GM23248 (cell line): ENCODE measurements at regions not wholly inside any gene's neighbourhood (a gene's known extent, or its start where the extent isn't known, plus 50 kb on each side); places are given as distances from the start of the nearest gene placed in this dataset.

Experiments used
- DNase-seq: peaks from one replicate; pipeline ENCODE4 v3.0.0-alpha.2; 2015
- H2AFZ ChIP-seq: fragments of 200-600 bp; sonication (generic); 2 replicates; pipeline ENCODE4 v1.6.1; 2016; ENCODE audit warnings: antibody characterized with exemption
- H3F3A ChIP-seq: fragments of 200-600 bp; sonication (generic); 2 replicates; pipeline ENCODE4 v1.6.1; 2016; ENCODE audit warnings: mild to moderate bottlenecking, antibody characterized with exemption, mixed run types; ENCODE audit not compliant: insufficient read depth
- H3K27ac ChIP-seq: fragments of 200-600 bp; sonication (generic); 2 replicates; pipeline ENCODE4 v1.5.1; 2016; ENCODE audit warnings: mild to moderate bottlenecking
- H3K27me3 ChIP-seq: fragments of 200-600 bp; sonication (generic); replicated peaks from 2 replicates; pipeline ENCODE4 v1.6.1; 2016; ENCODE audit warnings: mild to moderate bottlenecking; ENCODE audit not compliant: insufficient read depth
- H3K36me3 ChIP-seq: fragments of 200-600 bp; sonication (generic); 2 replicates; pipeline ENCODE4 v1.6.1; 2016; ENCODE audit warnings: low read depth, mild to moderate bottlenecking
- H3K4me1 ChIP-seq: fragments of 200-600 bp; sonication (generic); 2 replicates; pipeline ENCODE4 v1.6.1; 2016; ENCODE audit warnings: mild to moderate bottlenecking; ENCODE audit not compliant: insufficient read depth
- H3K4me2 ChIP-seq: fragments of 200-600 bp; sonication (generic); one replicate; pipeline ENCODE4 v1.6.1; 2016; ENCODE audit warnings: mild to moderate bottlenecking; ENCODE audit not compliant: unreplicated experiment
- H3K4me3 ChIP-seq: fragments of 200-600 bp; sonication (generic); 2 replicates; pipeline ENCODE4 v1.5.1; 2016; ENCODE audit warnings: mild to moderate bottlenecking
- H3K79me2 ChIP-seq: fragments of 200-600 bp; sonication (generic); 2 replicates; pipeline ENCODE4 v1.6.1; 2016; ENCODE audit warnings: mild to moderate bottlenecking; ENCODE audit not compliant: insufficient read depth
- H3K9ac ChIP-seq: fragments of 200-600 bp; sonication (generic); 2 replicates; pipeline ENCODE4 v1.6.1; 2016; ENCODE audit warnings: mild to moderate bottlenecking
- H3K9me2 ChIP-seq: fragments of 200-600 bp; sonication (generic); 2 replicates; pipeline ENCODE4 v1.6.1; 2016; ENCODE audit warnings: mixed run types, mild to moderate bottlenecking, moderate library complexity; ENCODE audit not compliant: insufficient read depth
- H3K9me3 ChIP-seq: fragments of 200-600 bp; sonication (generic); one replicate; pipeline ENCODE4 v1.6.1; 2017; ENCODE audit warnings: low read depth
- H4K20me1 ChIP-seq: fragments of 200-600 bp; sonication (generic); 2 replicates; pipeline ENCODE4 v1.6.0; 2016; ENCODE audit not compliant: insufficient read depth
- EZH2 ChIP-seq: fragments of 200-600 bp; sonication (generic); IDR thresholded peaks from 2 replicates; pipeline ENCODE4 v1.6.1; 2018; ENCODE audit warnings: antibody characterized with exemption, mild to moderate bottlenecking; ENCODE audit not compliant: insufficient read depth, poor library complexity, severe bottlenecking
- EZH2phosphoT487 ChIP-seq: fragments of 200-600 bp; sonication (generic); IDR thresholded peaks from 2 replicates; pipeline ENCODE4 v1.6.1; 2018; ENCODE audit warnings: antibody characterized with exemption, moderate library complexity, mild to moderate bottlenecking, low read depth; ENCODE audit not compliant: insufficient read depth
- WGBS, 2 experiments: methylation state at CpG; one replicate each; pipeline ENCODE4 v1.1.6; 2015 to 2017; ENCODE audit warnings: low lambda C conversion rate in 2 of 2, low coverage in 1 of 2; ENCODE audit errors: missing lambda C conversion rate in 2 of 2; 5-methylcytosine and 5-hydroxymethylcytosine counted together
- in situ Hi-C: fragments of 300-500 bp; cut with MboI; formaldehyde crosslinking; loops from 2 replicates; pipeline ENCODE4 v1.15.0; 2020

DNA sequence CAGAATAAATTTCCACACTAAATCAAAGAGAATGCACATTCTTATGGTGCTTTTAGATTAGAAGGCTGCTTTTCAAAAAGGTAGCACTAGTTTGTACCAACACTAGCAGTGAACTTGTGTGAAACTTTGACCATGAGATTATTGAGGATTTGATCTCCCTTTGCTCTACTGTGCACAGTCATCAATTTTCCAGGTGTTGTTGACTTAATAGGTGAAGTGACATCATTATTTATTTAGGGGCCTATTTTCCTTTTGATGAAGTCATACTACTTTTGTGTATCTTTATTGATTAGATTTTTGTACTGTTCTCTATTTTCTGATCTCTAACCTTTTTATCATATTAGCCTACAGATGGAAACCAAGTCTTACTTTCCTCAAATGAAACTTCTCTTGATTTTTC is 507.9 kb upstream of the LCORL start:
- TF ChIP-seq EZH2phosphoT487 (no peak), EZH2 (no peak)
- no peaks in the 10 kb centered on the region for H3K9me2 ChIP-seq
- in situ Hi-C loops: no loop called here
- no peaks in the 10 kb centered on the region for H3K4me1 ChIP-seq
- no peak overlapping the region for H3K27ac ChIP-seq
- H3K79me2 ChIP-seq: no peaks in the 10 kb centered on the region
- H3F3A ChIP-seq: no peaks in the 10 kb centered on the region
- H3K4me2 ChIP-seq: no peak overlapping the region
- no peaks in the 10 kb centered on the region for H3K9me3 ChIP-seq
- H3K27me3 ChIP-seq: no peaks in the 10 kb centered on the region
- no peak overlapping the region for H2AFZ ChIP-seq
- no peaks in the 10 kb centered on the region for H4K20me1 ChIP-seq
- no peak overlapping the region for H3K4me3 ChIP-seq
- no peak overlapping the region for H3K9ac ChIP-seq
- no peak for DNase-seq
- H3K36me3 ChIP-seq: no peaks in the 10 kb centered on the region

DNA sequence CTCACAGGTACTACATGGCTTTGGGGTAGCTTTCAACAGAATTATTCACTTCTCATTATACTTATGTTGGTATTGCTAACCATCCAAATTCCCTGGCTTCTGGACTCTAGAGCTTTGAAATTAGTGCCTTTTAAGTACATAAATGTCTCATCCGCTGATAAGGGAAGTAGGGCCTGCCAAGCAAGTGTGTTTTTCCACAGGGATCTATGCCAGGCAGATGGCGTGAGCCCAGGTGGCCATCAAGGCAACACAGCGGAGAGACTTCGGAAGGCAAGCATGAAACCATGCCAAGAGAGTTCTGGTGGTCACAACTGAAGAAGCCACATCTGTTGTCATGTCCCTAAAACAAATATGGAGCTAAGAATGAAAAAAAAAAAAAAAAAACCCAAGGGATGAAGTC is 503.1 kb upstream of the LCORL start:
- in situ Hi-C loops: no loop called here
- WGBS, 2 experiments: 32 to 36% methylated on average over 4 of the region's 4 CpGs
- H3K4me2 ChIP-seq: no peak overlapping the region
- no peak for DNase-seq
- no peak overlapping the region for H3K4me3 ChIP-seq
- no peak overlapping the region for H2AFZ ChIP-seq
- H3K27me3 ChIP-seq: no peaks in the 10 kb centered on the region
- H3K79me2 ChIP-seq: no peaks in the 10 kb centered on the region
- H3K9ac ChIP-seq: no peak overlapping the region
- no peak overlapping the region for H3K27ac ChIP-seq
- no peaks in the 10 kb centered on the region for H3K9me2 ChIP-seq
- no peaks in the 10 kb centered on the region for H4K20me1 ChIP-seq
- no peaks in the 10 kb centered on the region for H3K36me3 ChIP-seq
- H3K4me1 ChIP-seq: no peaks in the 10 kb centered on the region
- TF ChIP-seq EZH2phosphoT487: no peak
- TF ChIP-seq EZH2: no peak
- no peaks in the 10 kb centered on the region for H3F3A ChIP-seq
- no peaks in the 10 kb centered on the region for H3K9me3 ChIP-seq

DNA sequence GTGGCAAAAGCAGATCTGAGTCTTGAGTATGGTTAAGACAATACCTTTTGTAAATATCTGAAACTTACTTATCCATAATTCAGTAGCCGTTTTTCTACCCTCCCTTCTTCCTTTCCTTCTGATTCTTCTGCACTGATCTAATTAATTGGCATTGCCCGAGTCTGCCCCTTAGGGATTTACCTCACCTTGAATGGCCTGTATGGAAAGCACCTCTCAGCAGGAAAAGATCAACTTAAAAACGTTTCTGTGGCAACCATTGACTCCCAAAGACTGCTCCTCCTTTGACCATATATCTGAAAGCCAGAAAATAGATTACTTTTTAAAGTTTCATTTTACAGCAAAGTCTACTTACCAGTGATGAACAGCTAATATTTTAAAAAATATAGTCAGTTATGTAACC is 496.5 kb upstream of the LCORL start:
- no peaks in the 10 kb centered on the region for H3K4me1 ChIP-seq
- no peaks in the 10 kb centered on the region for H3K79me2 ChIP-seq
- no peak overlapping the region for H3K27ac ChIP-seq
- H3K9ac ChIP-seq: no peak overlapping the region
- no peak for DNase-seq
- H3K27me3 ChIP-seq: no peaks in the 10 kb centered on the region
- 3% methylated on average over 3 of the region's 3 CpGs for WGBS, 2 experiments
- H3K9me2 ChIP-seq: no peaks in the 10 kb centered on the region
- H3K4me2 ChIP-seq: no peak overlapping the region
- no peaks in the 10 kb centered on the region for H4K20me1 ChIP-seq
- H3F3A ChIP-seq: no peaks in the 10 kb centered on the region
- in situ Hi-C loops: no loop called here
- no peak for TF ChIP-seq EZH2
- TF ChIP-seq EZH2phosphoT487: no peak
- no peaks in the 10 kb centered on the region for H3K9me3 ChIP-seq
- no peaks in the 10 kb centered on the region for H3K36me3 ChIP-seq
- no peak overlapping the region for H3K4me3 ChIP-seq
- H2AFZ ChIP-seq: no peak overlapping the region

DNA sequence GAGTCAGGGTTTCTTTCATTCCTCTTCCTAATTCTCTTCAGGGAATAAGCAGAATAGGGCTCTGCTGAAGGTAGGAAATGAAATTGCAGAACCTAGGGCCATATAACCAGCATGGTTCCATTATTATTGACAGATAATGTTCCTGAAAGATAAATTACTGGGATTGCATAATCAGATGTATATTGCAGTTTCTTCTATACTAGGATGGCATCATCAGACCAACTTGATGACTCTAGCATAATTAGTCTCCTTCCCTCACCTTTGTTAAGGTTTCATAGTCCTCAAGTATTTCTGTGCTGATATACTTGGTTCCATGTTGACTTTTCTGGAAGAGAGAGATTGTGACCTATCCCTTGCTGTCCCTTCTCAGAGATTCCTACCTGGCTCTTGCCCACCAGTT is 492.3 kb upstream of the LCORL start:
- H4K20me1 ChIP-seq: no peaks in the 10 kb centered on the region
- in situ Hi-C loops: no loop called here
- no peaks in the 10 kb centered on the region for H3K79me2 ChIP-seq
- TF ChIP-seq EZH2phosphoT487: no peak
- no peak for TF ChIP-seq EZH2
- H3K4me2 ChIP-seq: no peak overlapping the region
- no peak overlapping the region for H2AFZ ChIP-seq
- no peaks in the 10 kb centered on the region for H3K9me3 ChIP-seq
- no peaks in the 10 kb centered on the region for H3K9me2 ChIP-seq
- no peaks in the 10 kb centered on the region for H3K4me1 ChIP-seq
- H3K27ac ChIP-seq: no peak overlapping the region
- H3K4me3 ChIP-seq: no peak overlapping the region
- no peaks in the 10 kb centered on the region for H3F3A ChIP-seq
- H3K27me3 ChIP-seq: no peaks in the 10 kb centered on the region
- no peak overlapping the region for H3K9ac ChIP-seq
- DNase-seq: no peak
- H3K36me3 ChIP-seq: no peaks in the 10 kb centered on the region

DNA sequence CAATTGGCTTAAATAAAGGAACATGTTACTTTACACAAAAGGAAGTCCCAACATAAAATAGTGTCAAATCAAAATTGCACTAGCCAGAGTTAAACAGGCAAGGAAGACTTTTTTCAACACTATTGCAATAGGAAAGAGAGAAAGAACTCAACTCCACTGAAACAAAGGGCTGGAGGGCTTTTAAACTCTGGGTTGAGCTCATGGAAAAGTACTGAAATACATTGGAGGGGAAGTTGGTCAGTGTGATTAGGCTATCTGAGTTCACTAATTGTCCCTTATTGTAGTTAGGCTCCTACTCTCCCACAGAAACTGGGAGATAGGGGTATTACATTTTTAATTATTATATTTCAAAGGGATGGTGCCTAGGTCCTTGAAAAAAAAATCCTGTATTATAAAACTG is 491.2 kb upstream of the LCORL start:
- Histone ChIP-seq H3K4me3 (no peak overlapping the region), H3K9ac (no peak overlapping the region), H2AFZ (no peak overlapping the region), H4K20me1 (no peaks in the 10 kb centered on the region), H3K4me2 (no peak overlapping the region), H3K27me3 (no peaks in the 10 kb centered on the region), H3K9me3 (no peaks in the 10 kb centered on the region), H3K36me3 (no peaks in the 10 kb centered on the region), H3F3A (no peaks in the 10 kb centered on the region), H3K79me2 (no peaks in the 10 kb centered on the region), H3K4me1 (no peaks in the 10 kb centered on the region), H3K27ac (no peak overlapping the region), H3K9me2 (no peaks in the 10 kb centered on the region)
- DNase-seq: no peak
- in situ Hi-C loops: no loop called here
- no peak for TF ChIP-seq EZH2
- no peak for TF ChIP-seq EZH2phosphoT487
